ENCODE measurements at regions not wholly inside any gene's neighbourhood (a gene's known extent, or its start where the extent isn't known, plus 50 kb on each side); places are given as distances from the start of the nearest gene placed in this dataset.
A peak's percentile ranks its signal among the peaks of the same experiment; 100 is the strongest.

GRCh38 chr2:237154884-237155851 is 69.5 kb downstream of the COPS8 start:
- Histone ChIP-seq H3K4me1 (ENCODE audit: low read depth) (no peaks in the 10 kb centered on the region), H3K4me3 (no peak overlapping the region), H3K27ac (no peak overlapping the region), H3K9me3 (ENCODE audit: low read depth) (no peaks in the 10 kb centered on the region), H3K27me3 (no peaks in the 10 kb centered on the region), H3K36me3 (no peaks in the 10 kb centered on the region)
- DNase-seq (ENCODE audit: low read depth in 1 of 2, low spot score in 1 of 2), result no peak
- TF ChIP-seq CTCF (IDR thresholded peaks at IDR 0.05; ENCODE audit: low read depth, low read length), result no peak

DNA sequence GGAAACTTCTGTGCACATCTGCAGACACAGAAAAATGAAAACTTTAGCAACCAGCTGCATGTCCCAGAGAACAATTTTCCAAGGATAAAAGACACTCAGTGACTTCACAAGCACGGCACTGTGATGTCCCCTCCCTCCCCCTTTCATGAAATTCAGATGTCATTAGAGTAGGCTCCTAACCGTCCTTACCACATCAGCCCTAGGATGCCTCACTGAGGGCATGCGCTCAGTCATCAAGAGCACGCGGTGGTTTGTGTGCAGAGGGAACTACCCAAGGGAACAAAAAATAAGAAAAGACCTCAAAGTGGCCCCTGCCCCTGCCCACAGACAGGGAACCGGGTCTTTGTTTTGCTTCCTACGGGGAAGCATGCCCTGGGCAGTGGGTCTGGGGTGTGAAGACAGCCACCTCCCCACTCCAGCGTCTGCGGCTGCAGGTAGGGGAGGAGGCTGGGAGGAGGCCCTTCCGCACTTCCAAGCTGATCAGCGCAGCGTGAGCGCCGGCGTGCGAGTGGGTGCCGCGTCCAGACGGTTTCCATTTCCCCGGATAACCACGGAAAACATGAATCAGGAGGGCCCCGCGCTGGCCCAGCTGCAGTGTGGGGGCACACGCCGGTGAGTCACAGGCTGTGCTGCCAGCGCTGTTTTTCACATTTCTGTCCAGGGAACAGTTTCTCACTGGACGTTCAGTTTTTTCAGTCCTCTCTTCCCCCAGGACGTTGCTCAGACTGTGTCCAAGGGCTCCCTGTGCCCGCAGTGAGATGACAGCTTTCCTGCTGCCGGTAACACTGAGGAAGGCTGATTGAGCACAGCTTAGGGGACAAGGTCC is 70.6 kb downstream of the COPS8 start:
- TF ChIP-seq CTCF (IDR thresholded peaks at IDR 0.05; ENCODE audit: low read depth, low read length), result no peak
- Histone ChIP-seq H3K4me3 (no peak overlapping the region), H3K9me3 (ENCODE audit: low read depth) (no peaks in the 10 kb centered on the region), H3K27me3 (no peaks in the 10 kb centered on the region), H3K36me3 (no peaks in the 10 kb centered on the region), H3K27ac (no peak overlapping the region), H3K4me1 (ENCODE audit: low read depth) (no peaks in the 10 kb centered on the region)
- DNase-seq (ENCODE audit: low read depth in 1 of 2, low spot score in 1 of 2), result peak in 1 of 2 donors; percentile 87

DNA sequence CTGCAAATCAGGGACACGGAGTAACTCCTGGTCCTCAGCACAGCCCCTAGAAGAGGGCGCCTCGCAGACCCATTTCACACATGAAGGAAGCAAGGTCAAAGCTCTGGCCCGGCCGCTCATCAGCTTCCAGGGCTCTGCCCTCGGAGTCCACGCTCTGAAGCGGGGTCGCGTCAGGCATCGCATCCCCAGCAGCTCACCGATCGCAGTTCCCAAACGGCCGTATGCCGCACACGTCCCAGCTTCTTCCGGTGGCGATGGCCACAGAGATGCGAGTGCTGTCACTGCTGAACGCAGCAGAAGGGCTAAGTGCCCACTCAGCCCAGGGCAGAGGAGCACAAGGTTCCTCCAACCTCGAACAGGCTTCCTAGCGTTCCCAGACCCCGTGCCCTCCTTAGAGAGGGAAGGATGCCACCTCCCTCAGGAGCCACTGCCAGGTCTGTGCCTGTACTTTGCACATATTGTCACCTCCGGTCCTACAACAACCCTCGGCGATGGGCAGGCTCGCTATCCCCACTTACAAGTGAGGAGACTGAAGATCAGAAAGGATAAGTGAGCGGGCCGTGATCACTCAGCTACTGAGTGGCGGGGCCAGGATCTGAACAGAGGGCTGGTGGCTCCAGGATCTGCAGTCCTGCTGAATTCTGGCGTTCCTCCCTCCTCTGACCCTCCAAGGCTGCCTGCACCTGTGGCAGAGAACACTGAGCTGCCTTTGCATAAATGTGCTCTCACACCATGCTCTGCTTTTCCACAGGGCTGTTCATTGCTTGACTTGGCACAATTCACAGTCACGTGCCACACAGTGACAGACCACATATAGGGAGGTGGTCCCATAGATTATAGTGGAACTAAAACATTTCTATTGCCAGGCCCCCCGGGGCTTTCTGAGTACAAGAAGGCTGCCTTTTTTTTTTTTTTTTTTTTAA is 71.4 kb downstream of the COPS8 start:
- Histone ChIP-seq H3K9me3 (ENCODE audit: low read depth) (no peaks in the 10 kb centered on the region), H3K27ac (no peak overlapping the region), H3K4me1 (ENCODE audit: low read depth) (no peaks in the 10 kb centered on the region), H3K36me3 (no peaks in the 10 kb centered on the region), H3K4me3 (no peak overlapping the region), H3K27me3 (no peaks in the 10 kb centered on the region)
- TF ChIP-seq CTCF (IDR thresholded peaks at IDR 0.05; ENCODE audit: low read depth, low read length), result no peak
- no peak for DNase-seq (ENCODE audit: low read depth in 1 of 2, low spot score in 1 of 2)

GRCh38 chr2:237157780-237158102 is 72.1 kb downstream of the COPS8 start:
- DNase-seq (ENCODE audit: low read depth in 1 of 2, low spot score in 1 of 2), result no peak
- Histone ChIP-seq H3K27me3 (no peaks in the 10 kb centered on the region), H3K27ac (no peak overlapping the region), H3K4me3 (no peak overlapping the region), H3K36me3 (no peaks in the 10 kb centered on the region), H3K4me1 (ENCODE audit: low read depth) (no peaks in the 10 kb centered on the region), H3K9me3 (ENCODE audit: low read depth) (no peaks in the 10 kb centered on the region)
- no peak for TF ChIP-seq CTCF (IDR thresholded peaks at IDR 0.05; ENCODE audit: low read depth, low read length)

DNA sequence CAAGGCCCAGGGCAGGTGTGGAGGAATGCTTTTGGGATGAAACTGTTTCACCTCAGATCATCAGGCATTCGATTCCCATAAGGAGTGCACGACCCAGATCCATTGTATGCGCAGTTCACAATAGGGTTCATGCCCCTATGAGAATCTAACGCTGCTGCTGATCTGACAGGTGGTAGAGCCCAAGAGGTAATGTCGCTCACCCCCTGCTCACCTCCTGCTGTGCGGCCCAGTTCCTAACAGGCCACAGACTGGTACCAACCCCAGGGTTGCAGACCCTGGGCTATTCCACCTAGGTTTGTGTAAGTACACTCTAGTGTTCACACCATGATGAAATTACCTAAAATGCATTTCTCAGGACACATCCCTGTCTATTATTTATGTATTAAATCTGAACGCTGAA is 72.5 kb downstream of the COPS8 start:
- Histone ChIP-seq H3K36me3 (no peaks in the 10 kb centered on the region), H3K9me3 (ENCODE audit: low read depth) (no peaks in the 10 kb centered on the region), H3K4me3 (no peak overlapping the region), H3K27ac (no peak overlapping the region), H3K27me3 (no peaks in the 10 kb centered on the region), H3K4me1 (ENCODE audit: low read depth) (no peaks in the 10 kb centered on the region)
- DNase-seq (ENCODE audit: low read depth in 1 of 2, low spot score in 1 of 2), result no peak
- TF ChIP-seq CTCF (IDR thresholded peaks at IDR 0.05; ENCODE audit: low read depth, low read length), result no peak

Data from cardiac muscle cell (in vitro differentiated cells and primary cell).